Retina (tissue), 1 donor: ENCODE measurements at regions not wholly inside any gene's neighbourhood (a gene's known extent, or its start where the extent isn't known, plus 50 kb on each side); places are given as distances from the start of the nearest gene placed in this dataset.
"Not testable (repeated sequence)": the region's sequence is repeated elsewhere in the genome, so short reads cannot be mapped to it uniquely, and the experiment has no call there.

Experiments used
- DNase-seq: peaks from one replicate; pipeline ENCODE4 v3.0.0-alpha.2; 2016

- DNase-seq: not testable (repeated sequence)
Measured at GRCh38 chr7:68195642-68196041, 1199.0 kb downstream of the TYW1 start.

- DNase-seq: no peak
Measured at GRCh38 chr7:68200051-68200670, 1203.5 kb downstream of the TYW1 start.

GRCh38 chr7:68203251-68203650, 1206.6 kb downstream of the TYW1 start:
- no peak for DNase-seq

GRCh38 chr7:68205826-68206225, 1209.2 kb downstream of the TYW1 start:
- no peak for DNase-seq

- DNase-seq: no peak
Measured at GRCh38 chr7:68206946-68207485, 1210.4 kb downstream of the TYW1 start.

GRCh38 chr7:68207676-68208075, 1211.0 kb downstream of the TYW1 start:
- no peak for DNase-seq

- DNase-seq: no peak
Measured at GRCh38 chr7:68209486-68209885, 1212.9 kb downstream of the TYW1 start.

- no peak for DNase-seq
Measured at GRCh38 chr7:68213838-68214237, 1217.2 kb downstream of the TYW1 start.

- DNase-seq: no peak
Measured at GRCh38 chr7:68216051-68216450, 1219.4 kb downstream of the TYW1 start.

GRCh38 chr7:68217426-68217825, 1220.8 kb downstream of the TYW1 start:
- no peak for DNase-seq

- no peak for DNase-seq
Measured at GRCh38 chr7:68218461-68218860, 1221.8 kb downstream of the TYW1 start.

GRCh38 chr7:68222311-68222710, 1225.7 kb downstream of the TYW1 start:
- DNase-seq: no peak

- no peak for DNase-seq
Measured at GRCh38 chr7:68224041-68224741, 1227.6 kb downstream of the TYW1 start.

- not testable (repeated sequence) for DNase-seq
Measured at GRCh38 chr7:68231011-68231410, 1234.4 kb downstream of the TYW1 start.

GRCh38 chr7:68235937-68236336, 1239.3 kb downstream of the TYW1 start:
- no peak for DNase-seq

- DNase-seq: no peak
Measured at GRCh38 chr7:68238204-68238805, 1241.7 kb downstream of the TYW1 start.

GRCh38 chr7:68243128-68243527, 1246.5 kb downstream of the TYW1 start:
- no peak for DNase-seq

- DNase-seq: no peak
Measured at GRCh38 chr7:68244389-68244788, 1247.8 kb downstream of the TYW1 start.

GRCh38 chr7:68245688-68246087, 1249.1 kb downstream of the TYW1 start:
- DNase-seq: no peak

- peak; percentile 36 for DNase-seq
Measured at GRCh38 chr7:68246189-68246633, 1249.6 kb downstream of the TYW1 start.

GRCh38 chr7:68247126-68247525, 1250.5 kb downstream of the TYW1 start:
- no peak for DNase-seq

- DNase-seq: no peak
Measured at GRCh38 chr7:68247571-68247970, 1250.9 kb downstream of the TYW1 start.

- no peak for DNase-seq
Measured at GRCh38 chr7:68248973-68249372, 1252.3 kb downstream of the TYW1 start.

GRCh38 chr7:68249611-68250010, 1253.0 kb downstream of the TYW1 start:
- no peak for DNase-seq
